ENCODE measurements at regions not wholly inside any gene's neighbourhood (a gene's known extent, or its start where the extent isn't known, plus 50 kb on each side); places are given as distances from the start of the nearest gene placed in this dataset.

- DNase-seq (ENCODE audit: low read depth in 4 of 4, low spot score in 1 of 4), result no peak
These were observed 187.3 kb upstream of the EGLN3 start for GRCh38 chr14:34138175-34138574.

- no peak for DNase-seq (ENCODE audit: low read depth in 4 of 4, low spot score in 1 of 4)
These were observed 186.3 kb upstream of the EGLN3 start for GRCh38 chr14:34137001-34137745.

GRCh38 chr14:34135492-34135891 lies 184.6 kb upstream of the EGLN3 start:
- DNase-seq (ENCODE audit: low read depth in 4 of 4, low spot score in 1 of 4), result no peak

GRCh38 chr14:34134484-34134883 lies 183.6 kb upstream of the EGLN3 start:
- DNase-seq (ENCODE audit: low read depth in 4 of 4, low spot score in 1 of 4), result no peak

- no peak for DNase-seq (ENCODE audit: low read depth in 4 of 4, low spot score in 1 of 4)
These were observed 179.2 kb upstream of the EGLN3 start for GRCh38 chr14:34129927-34130552.

- DNase-seq (ENCODE audit: low read depth in 4 of 4, low spot score in 1 of 4), result no peak
These were observed 177.8 kb upstream of the EGLN3 start for GRCh38 chr14:34128665-34129064.

GRCh38 chr14:34126586-34126985 lies 175.7 kb upstream of the EGLN3 start:
- DNase-seq (ENCODE audit: low read depth in 4 of 4, low spot score in 1 of 4), result no peak

- DNase-seq (ENCODE audit: low read depth in 4 of 4, low spot score in 1 of 4), result no peak
These were observed 173.7 kb upstream of the EGLN3 start for GRCh38 chr14:34124585-34124984.

- no peak for DNase-seq (ENCODE audit: low read depth in 4 of 4, low spot score in 1 of 4)
These were observed 171.8 kb upstream of the EGLN3 start for GRCh38 chr14:34122650-34123049.

GRCh38 chr14:34122081-34122480 lies 171.2 kb upstream of the EGLN3 start:
- DNase-seq (ENCODE audit: low read depth in 4 of 4, low spot score in 1 of 4), result no peak

GRCh38 chr14:34120185-34120977 lies 169.5 kb upstream of the EGLN3 start:
- no peak for DNase-seq (ENCODE audit: low read depth in 4 of 4, low spot score in 1 of 4)

GRCh38 chr14:34119107-34119858 lies 168.4 kb upstream of the EGLN3 start:
- no peak for DNase-seq (ENCODE audit: low read depth in 4 of 4, low spot score in 1 of 4)

- DNase-seq (ENCODE audit: low read depth in 4 of 4, low spot score in 1 of 4), result no peak
These were observed 163.1 kb upstream of the EGLN3 start for GRCh38 chr14:34113991-34114390.

GRCh38 chr14:34113005-34113511 lies 162.2 kb upstream of the EGLN3 start:
- no peak for DNase-seq (ENCODE audit: low read depth in 4 of 4, low spot score in 1 of 4)

GRCh38 chr14:34111953-34112352 lies 161.1 kb upstream of the EGLN3 start:
- DNase-seq (ENCODE audit: low read depth in 4 of 4, low spot score in 1 of 4), result no peak

GRCh38 chr14:34111505-34111904 lies 160.6 kb upstream of the EGLN3 start:
- DNase-seq (ENCODE audit: low read depth in 4 of 4, low spot score in 1 of 4), result no peak

GRCh38 chr14:34110531-34110930 lies 159.7 kb upstream of the EGLN3 start:
- DNase-seq (ENCODE audit: low read depth in 4 of 4, low spot score in 1 of 4), result no peak

- no peak for DNase-seq (ENCODE audit: low read depth in 4 of 4, low spot score in 1 of 4)
These were observed 156.6 kb upstream of the EGLN3 start for GRCh38 chr14:34107441-34107840.

GRCh38 chr14:34106310-34106709 lies 155.4 kb upstream of the EGLN3 start:
- no peak for DNase-seq (ENCODE audit: low read depth in 4 of 4, low spot score in 1 of 4)

GRCh38 chr14:34104489-34105397 lies 153.9 kb upstream of the EGLN3 start:
- DNase-seq (ENCODE audit: low read depth in 4 of 4, low spot score in 1 of 4), result no peak

Measured in stimulated activated CD4-positive, alpha-beta T cell treated with anti-CD3 and anti-CD28 coated beads, Interleukin-1b, Interleukin-23, amount 100 ng/mL, for 24 hours (primary cell).